T follicular helper cell (primary cell): ENCODE measurements at regions not wholly inside any gene's neighbourhood (a gene's known extent, or its start where the extent isn't known, plus 50 kb on each side); places are given as distances from the start of the nearest gene placed in this dataset.

ENCODE experiments used
- DNase-seq: peaks from one replicate; pipeline ENCODE4 v3.0.0-alpha.2; 2020; ENCODE audit warnings: low read depth

- DNase-seq = no peak
These were observed 461.7 kb upstream of the CADM1 start for GRCh38 chr11:115965767-115966504.

GRCh38 chr11:115964091-115964490, 459.9 kb upstream of the CADM1 start:
- DNase-seq = no peak

- no peak for DNase-seq
These were observed 458.9 kb upstream of the CADM1 start for GRCh38 chr11:115963156-115963555.

GRCh38 chr11:115961159-115962003, 457.2 kb upstream of the CADM1 start:
- no peak for DNase-seq

GRCh38 chr11:115959081-115959486, 454.9 kb upstream of the CADM1 start:
- DNase-seq = no peak

GRCh38 chr11:115958089-115959000, 454.1 kb upstream of the CADM1 start:
- no peak for DNase-seq

GRCh38 chr11:115955803-115956202, 451.6 kb upstream of the CADM1 start:
- DNase-seq = no peak

- no peak for DNase-seq
These were observed 446.4 kb upstream of the CADM1 start for GRCh38 chr11:115950660-115951059.

- no peak for DNase-seq
These were observed 440.4 kb upstream of the CADM1 start for GRCh38 chr11:115944596-115944995.

- DNase-seq = no peak
These were observed 437.8 kb upstream of the CADM1 start for GRCh38 chr11:115942011-115942410.

GRCh38 chr11:115941481-115941993, 437.3 kb upstream of the CADM1 start:
- no peak for DNase-seq

GRCh38 chr11:115941044-115941443, 436.8 kb upstream of the CADM1 start:
- no peak for DNase-seq

GRCh38 chr11:115939731-115940421, 435.7 kb upstream of the CADM1 start:
- DNase-seq = no peak

- DNase-seq = no peak
These were observed 435.0 kb upstream of the CADM1 start for GRCh38 chr11:115939104-115939730.

- no peak for DNase-seq
These were observed 429.3 kb upstream of the CADM1 start for GRCh38 chr11:115933564-115933963.

GRCh38 chr11:115931548-115932083, 427.4 kb upstream of the CADM1 start:
- DNase-seq = no peak

- DNase-seq = no peak
These were observed 426.8 kb upstream of the CADM1 start for GRCh38 chr11:115930886-115931547.

GRCh38 chr11:115930291-115930690, 426.1 kb upstream of the CADM1 start:
- no peak for DNase-seq

- DNase-seq = no peak
These were observed 425.5 kb upstream of the CADM1 start for GRCh38 chr11:115929618-115930129.

- DNase-seq = no peak
These were observed 424.6 kb upstream of the CADM1 start for GRCh38 chr11:115928811-115929210.
